ENCODE measurements at regions not wholly inside any gene's neighbourhood (a gene's known extent, or its start where the extent isn't known, plus 50 kb on each side); places are given as distances from the start of the nearest gene placed in this dataset.

GRCh38 chrX:82556588-82556987 is 951.5 kb upstream of the POU3F4 start:
- TF ChIP-seq EZH2 (IDR thresholded peaks at IDR 0.05; ENCODE audit: insufficient read depth, poor library complexity, severe bottlenecking) (no peak), EZH2phosphoT487 (IDR thresholded peaks at IDR 0.05; ENCODE audit: insufficient read depth, low read depth) (no peak)

All from GM23248 (cell line).